ENCODE measurements at regions not wholly inside any gene's neighbourhood (a gene's known extent, or its start where the extent isn't known, plus 50 kb on each side); places are given as distances from the start of the nearest gene placed in this dataset.

- H3K4me1 ChIP-seq: no peaks in the 10 kb centered on the region
- no peak for ATAC-seq
- intact Hi-C loops (cut with DNase I): no loop called here
- DNase-seq: no peak
- H3K36me3 ChIP-seq: no peaks in the 10 kb centered on the region
- 88 to 92% (median 91%) methylated on average over 4 of the region's 4 CpGs for WGBS, 4 donors
- peaks cover 0 to 18% (median 0%) of the 10 kb centered on the region in 9 donors for H3K27me3 ChIP-seq
- no peak for TF ChIP-seq CTCF (IDR thresholded peaks at IDR 0.05)
- no peak for TF ChIP-seq POLR2A (IDR thresholded peaks at IDR 0.05)
- H3K4me3 ChIP-seq: no peak overlapping the region
- no peak overlapping the region for H3K27ac ChIP-seq
- H3K9me3 ChIP-seq: no peaks in the 10 kb centered on the region
Measured at GRCh38 chr4:89518259-89518658, 210.7 kb upstream of the GPRIN3 start.

- WGBS, 4 donors: 88 to 94% (median 91%) methylated on average over 3 of the region's 3 CpGs
- ATAC-seq (no peak), DNase-seq (no peak)
- H3K36me3 ChIP-seq: no peaks in the 10 kb centered on the region
- intact Hi-C loops (cut with DNase I): no loop called here
- peaks cover 0 to 15% (median 0%) of the 10 kb centered on the region in 9 donors for H3K27me3 ChIP-seq
- no peaks in the 10 kb centered on the region for H3K9me3 ChIP-seq
- no peak for TF ChIP-seq POLR2A (IDR thresholded peaks at IDR 0.05)
- TF ChIP-seq CTCF (IDR thresholded peaks at IDR 0.05): no peak
- peaks cover 0 to 2% (median 0%) of the 10 kb centered on the region in 12 donors for H3K4me1 ChIP-seq
- H3K4me3 ChIP-seq: no peak overlapping the region
- no peak overlapping the region for H3K27ac ChIP-seq
Measured at GRCh38 chr4:89514811-89515210, 207.2 kb upstream of the GPRIN3 start.

- DNase-seq (no peak), ATAC-seq (no peak)
- Histone ChIP-seq H3K4me3 (no peak overlapping the region), H3K27ac (no peak overlapping the region), H3K36me3 (no peaks in the 10 kb centered on the region), H3K27me3 (peaks cover 0 to 15% (median 0%) of the 10 kb centered on the region in 9 donors), H3K9me3 (no peaks in the 10 kb centered on the region), H3K4me1 (peaks cover 0 to 6% (median 0%) of the 10 kb centered on the region in 12 donors)
- intact Hi-C loops (cut with DNase I): no loop called here
- WGBS, 4 donors: 52 to 71% (median 61%) methylated on average over 7 of the region's 7 CpGs
- TF ChIP-seq CTCF (IDR thresholded peaks at IDR 0.05) (no peak), POLR2A (IDR thresholded peaks at IDR 0.05) (no peak)
Measured at GRCh38 chr4:89511776-89512175, 204.2 kb upstream of the GPRIN3 start.

GRCh38 chr4:89509708-89510281, 202.2 kb upstream of the GPRIN3 start:
- Histone ChIP-seq H3K27ac (no peak overlapping the region), H3K27me3 (peaks cover 0 to 15% (median 0%) of the 10 kb centered on the region in 9 donors), H3K4me1 (peaks cover 0 to 6% (median 0%) of the 10 kb centered on the region in 12 donors), H3K36me3 (no peaks in the 10 kb centered on the region), H3K9me3 (no peaks in the 10 kb centered on the region), H3K4me3 (no peak overlapping the region)
- intact Hi-C loops (cut with DNase I): no loop called here
- ATAC-seq: no peak
- no peak for TF ChIP-seq CTCF (IDR thresholded peaks at IDR 0.05)
- no peak for TF ChIP-seq POLR2A (IDR thresholded peaks at IDR 0.05)
- no peak for DNase-seq
- 72 to 85% (median 83%) methylated on average over 4 of the region's 4 CpGs for WGBS, 4 donors

All from heart left ventricle (tissue), 16 donors.